ENCODE measurements at regions not wholly inside any gene's neighbourhood (a gene's known extent, or its start where the extent isn't known, plus 50 kb on each side); places are given as distances from the start of the nearest gene placed in this dataset.

GRCh38 chr3:194739498-194740284, 54.0 kb downstream of the FAM43A start:
- ATAC-seq = no peak
- no peak overlapping the region for H3K4me3 Mint-ChIP-seq

More at GRCh38 chr3:194739498-194740284, 54.0 kb downstream of the FAM43A start:
- Histone ChIP-seq H3K27me3 (ENCODE audit: insufficient read depth) (no peaks in the 10 kb centered on the region), H2AFZ (0 out of 2 replicates have a peak overlapping the region, but pooled peaks have one; percentile 56), H3K4me1 (ENCODE audit: insufficient read depth) (no peaks in the 10 kb centered on the region), H3K27ac (ENCODE audit: low read depth) (no peak overlapping the region), H3K9me2 (ENCODE audit: insufficient read depth) (no peaks in the 10 kb centered on the region), H3F3A (replicated peaks; ENCODE audit: low read depth) (no peaks in the 10 kb centered on the region), H3K4me3 (no peak overlapping the region), H4K20me1 (replicated peaks; ENCODE audit: insufficient read depth) (no peaks in the 10 kb centered on the region), H3K36me3 (ENCODE audit: insufficient read depth) (no peaks in the 10 kb centered on the region), H3K79me2 (replicated peaks; ENCODE audit: insufficient read depth) (no peaks in the 10 kb centered on the region), H3K4me2 (no peak overlapping the region)
- no peak for DNase-seq (ENCODE audit: low spot score)
- TF ChIP-seq STAT1 (IDR thresholded peaks at IDR 0.05; ENCODE audit: unreplicated experiment) (no peak), NANOG (IDR thresholded peaks at IDR 0.05; ENCODE audit: borderline replicate concordance) (no peak), ZNF114 (CRISPR knock-in tag; IDR thresholded peaks at IDR 0.05) (no peak), CREB1 (CRISPR knock-in tag; IDR thresholded peaks at IDR 0.05; ENCODE audit: low read depth) (no peak), CTCF (conservative IDR thresholded peaks at IDR 0.05; ENCODE audit: low read depth in 2 of 2) (no peak), REST (IDR thresholded peaks at IDR 0.05; ENCODE audit: unreplicated experiment) (no peak), ZNF462 (CRISPR knock-in tag; IDR thresholded peaks at IDR 0.05) (no peak), EZH2 (IDR thresholded peaks at IDR 0.05; ENCODE audit: low read depth, unreplicated experiment) (no peak), JUNB (IDR thresholded peaks at IDR 0.05; ENCODE audit: unreplicated experiment) (no peak), EZH2phosphoT487 (IDR thresholded peaks at IDR 0.05; ENCODE audit: unreplicated experiment) (no peak), ETS1 (IDR thresholded peaks at IDR 0.05) (no peak), POLR2AphosphoS5 (IDR thresholded peaks at IDR 0.05; ENCODE audit: low read depth) (no peak), ZNF331 (CRISPR knock-in tag; IDR thresholded peaks at IDR 0.05; ENCODE audit: low read depth) (no peak)
- no peaks in the 10 kb centered on the region for H3K36me3 Mint-ChIP-seq (ENCODE audit: low read depth)
- H3K9me3 Mint-ChIP-seq = peaks cover 2% of the 10 kb centered on the region; the same call in 2 of the 3 replicates
- peaks cover 9% of the 10 kb centered on the region for H3K4me1 Mint-ChIP-seq
- peaks cover 8% of the 10 kb centered on the region for H3K27me3 Mint-ChIP-seq (ENCODE audit: insufficient read depth, low read depth, poor library complexity)
- H3K27ac Mint-ChIP-seq = no peak overlapping the region

All from GM23338 (cell line).